ENCODE measurements at regions not wholly inside any gene's neighbourhood (a gene's known extent, or its start where the extent isn't known, plus 50 kb on each side); places are given as distances from the start of the nearest gene placed in this dataset.
"Not testable (repeated sequence)": the region's sequence is repeated elsewhere in the genome, so short reads cannot be mapped to it uniquely, and the experiment has no call there.

DNA sequence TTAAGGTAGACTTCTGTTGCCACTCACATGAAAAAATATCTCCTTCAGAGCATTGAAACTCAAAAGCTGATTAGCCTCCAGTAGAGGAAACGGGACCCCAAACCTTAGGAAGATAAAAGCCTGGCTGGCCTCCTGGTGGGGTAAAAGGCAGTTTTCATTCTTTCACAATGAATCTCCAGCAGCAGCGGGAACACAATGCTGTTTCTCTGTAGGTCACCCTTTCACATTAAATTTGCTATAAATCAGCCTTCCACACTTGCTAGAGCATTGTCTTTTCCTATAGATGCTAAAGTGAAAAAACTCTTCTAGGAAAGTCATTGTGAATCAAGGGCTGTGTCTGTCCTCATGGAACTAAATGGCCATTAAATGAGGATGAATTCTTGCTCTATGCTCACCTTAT lies 207.3 kb upstream of the MAGEB2 start:
- no peak for DNase-seq

DNA sequence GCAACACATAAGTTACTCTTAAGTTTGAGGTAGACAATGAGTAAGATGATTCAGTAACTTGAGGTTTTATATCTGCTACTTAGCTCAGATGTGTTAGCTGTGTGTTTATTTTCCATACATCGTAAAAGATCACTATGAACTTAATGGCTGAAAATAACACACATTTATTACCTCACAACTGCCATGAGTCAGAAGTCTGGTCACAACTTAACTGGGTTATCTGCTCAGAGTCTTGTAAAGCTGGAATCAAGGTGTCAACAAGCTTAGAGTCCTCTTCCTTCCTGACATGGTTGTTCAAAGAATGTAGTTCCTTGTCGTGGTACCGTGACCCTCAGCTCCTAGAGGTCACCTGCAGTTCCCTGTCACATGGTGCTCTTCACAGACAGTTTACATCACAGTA lies 204.9 kb upstream of the MAGEB2 start:
- DNase-seq: no peak

DNA sequence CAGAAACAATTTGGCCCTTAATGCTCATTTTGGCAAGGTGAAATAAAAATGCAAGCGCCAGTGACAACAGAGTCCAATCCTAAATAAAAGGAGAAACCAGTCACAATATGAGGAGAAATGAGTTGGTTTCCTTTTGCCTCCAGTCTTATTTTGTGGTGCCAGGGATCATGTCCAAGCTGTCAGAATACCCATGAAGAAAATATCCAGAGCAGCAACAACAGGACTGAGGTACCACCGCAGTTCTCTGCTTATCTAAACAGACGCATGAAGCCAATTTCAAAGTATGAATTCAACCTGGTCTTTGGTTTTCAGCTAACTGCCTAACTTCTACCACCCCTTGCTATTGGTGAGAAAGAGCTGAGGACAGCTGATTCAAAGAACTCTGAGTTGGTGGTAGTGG lies 199.9 kb upstream of the MAGEB2 start:
- no peak for DNase-seq

DNA sequence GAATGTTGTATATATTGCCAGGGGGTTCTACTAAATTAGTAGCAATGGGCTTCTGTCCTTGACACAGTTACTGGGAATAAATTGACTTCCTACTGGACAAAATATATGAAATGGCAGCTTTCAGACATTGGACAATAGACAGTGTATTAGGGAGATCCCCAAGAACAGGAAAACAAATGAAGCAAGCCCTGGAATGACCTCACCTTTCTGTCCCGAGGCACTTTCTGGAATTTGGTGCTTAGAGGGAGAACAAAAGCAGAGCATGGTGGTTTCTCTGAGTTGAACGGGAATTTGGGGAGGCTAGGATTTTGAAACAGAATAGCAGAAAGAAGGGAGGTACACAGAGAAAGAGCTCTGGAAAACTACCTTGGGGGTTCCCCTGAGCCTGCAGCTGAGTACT lies 187.7 kb upstream of the MAGEB2 start:
- no peak for DNase-seq

DNA sequence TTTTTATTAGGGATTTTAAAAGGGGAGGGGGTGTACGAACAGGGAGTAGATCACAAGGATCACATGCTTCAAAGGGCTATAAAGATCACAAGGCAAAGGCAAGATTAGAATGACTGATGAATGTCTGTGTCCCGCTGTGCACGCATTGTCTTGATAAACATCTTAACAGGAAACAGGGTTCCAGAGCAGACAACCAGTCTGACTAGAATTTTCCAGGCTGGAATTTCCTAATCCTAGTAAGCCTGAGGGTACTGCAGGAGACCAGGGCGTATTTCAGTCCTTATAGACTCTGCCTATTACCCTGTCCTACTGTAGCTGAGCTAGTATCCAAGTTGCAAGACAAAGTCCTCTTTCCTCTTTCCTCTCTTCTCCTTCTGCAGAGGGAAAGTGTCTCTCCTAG lies 179.0 kb upstream of the MAGEB2 start:
- not testable (repeated sequence) for DNase-seq

DNA sequence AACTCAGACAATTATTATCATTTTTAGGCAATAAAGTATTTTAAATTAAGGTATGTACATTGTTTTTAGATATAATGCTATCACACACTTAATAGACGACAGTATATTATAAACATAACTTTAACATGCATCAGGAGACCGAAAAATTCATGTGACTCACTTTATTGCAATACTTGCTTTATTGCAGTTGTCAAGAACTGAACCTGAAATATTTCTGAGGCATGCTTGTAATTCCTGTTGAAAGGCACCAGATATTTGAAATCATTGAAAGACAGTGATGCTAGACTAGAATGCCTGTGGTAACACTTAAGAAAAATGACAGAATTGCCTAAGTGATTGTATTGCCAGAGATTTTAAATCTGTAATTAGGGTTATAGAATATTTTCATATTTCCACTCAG lies 175.6 kb upstream of the MAGEB2 start:
- no peak for DNase-seq

DNA sequence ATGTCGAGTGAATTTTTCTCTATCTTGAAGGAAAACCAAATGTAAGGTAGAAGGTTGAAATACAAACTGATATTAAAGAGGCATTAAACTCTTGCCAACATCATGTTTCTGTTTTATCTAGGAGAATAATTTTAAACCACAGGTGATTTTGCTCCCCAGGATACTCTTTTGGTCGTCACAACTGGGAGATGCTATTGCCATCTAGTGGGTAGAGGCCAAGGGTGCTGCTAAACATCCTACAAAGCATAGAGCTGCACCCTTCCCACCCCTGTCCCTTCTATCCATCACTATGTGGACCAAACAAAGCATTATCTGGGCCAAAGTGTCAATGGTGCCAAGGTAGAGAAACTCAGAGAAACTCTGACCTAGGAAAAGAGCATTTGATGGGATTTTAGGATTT lies 154.6 kb upstream of the MAGEB2 start:
- no peak for DNase-seq

DNA sequence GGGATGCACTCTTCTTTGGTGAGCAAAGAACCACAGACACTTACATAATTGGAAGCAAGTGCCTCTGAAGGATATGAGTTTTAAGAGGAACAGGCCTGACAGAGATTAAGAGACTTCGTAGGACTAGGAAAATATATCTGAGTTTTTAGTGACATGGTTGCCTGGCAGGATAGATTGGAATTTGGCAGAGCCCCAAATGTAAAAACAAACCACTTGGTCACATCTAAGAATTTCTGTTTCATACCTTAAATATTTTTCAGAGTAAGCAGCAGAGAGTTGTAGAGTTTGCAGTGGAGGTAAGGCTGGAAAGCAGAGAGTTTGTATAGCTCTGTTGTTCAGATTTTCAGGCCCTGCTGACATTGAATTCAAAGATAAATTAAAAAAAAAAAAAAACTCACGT lies 150.1 kb upstream of the MAGEB2 start:
- no peak for DNase-seq

DNA sequence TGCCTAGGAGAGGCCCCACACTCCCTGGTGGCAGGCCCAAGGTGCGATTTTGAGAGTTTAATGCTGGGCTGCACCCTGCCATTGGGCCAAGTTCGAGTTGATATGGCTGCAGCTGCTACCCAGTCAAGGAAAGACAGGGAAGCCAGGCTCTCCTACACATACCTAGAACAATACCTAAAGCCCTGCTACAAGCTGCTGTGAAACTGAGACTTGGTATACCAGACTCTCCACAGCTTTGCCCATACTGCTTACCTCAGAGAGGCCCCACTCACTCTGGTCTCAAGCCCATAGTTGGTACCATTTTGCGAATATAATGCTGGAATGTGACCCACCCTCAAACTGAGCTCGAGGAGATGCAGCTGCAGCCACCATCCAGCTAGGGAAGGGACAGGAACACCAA lies 147.7 kb upstream of the MAGEB2 start:
- no peak for DNase-seq

DNA sequence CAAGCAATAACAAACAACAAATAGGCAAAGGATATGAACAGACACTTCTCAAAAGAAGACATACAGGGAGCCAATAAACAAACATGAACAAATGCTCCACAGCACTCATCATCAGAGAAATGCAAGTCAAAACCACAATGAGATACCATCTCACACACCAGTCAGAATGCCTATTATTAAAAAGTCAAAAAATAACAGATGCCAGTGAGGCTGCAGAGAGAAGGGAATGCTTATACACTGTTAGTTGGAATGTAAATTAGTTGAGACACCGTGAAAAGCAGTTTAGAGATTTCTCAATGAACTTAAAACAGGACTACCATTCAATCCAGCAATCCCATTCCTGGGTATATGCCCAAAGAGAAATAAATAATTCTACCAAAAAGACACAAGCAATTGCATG lies 129.8 kb upstream of the MAGEB2 start:
- DNase-seq: no peak

DNA sequence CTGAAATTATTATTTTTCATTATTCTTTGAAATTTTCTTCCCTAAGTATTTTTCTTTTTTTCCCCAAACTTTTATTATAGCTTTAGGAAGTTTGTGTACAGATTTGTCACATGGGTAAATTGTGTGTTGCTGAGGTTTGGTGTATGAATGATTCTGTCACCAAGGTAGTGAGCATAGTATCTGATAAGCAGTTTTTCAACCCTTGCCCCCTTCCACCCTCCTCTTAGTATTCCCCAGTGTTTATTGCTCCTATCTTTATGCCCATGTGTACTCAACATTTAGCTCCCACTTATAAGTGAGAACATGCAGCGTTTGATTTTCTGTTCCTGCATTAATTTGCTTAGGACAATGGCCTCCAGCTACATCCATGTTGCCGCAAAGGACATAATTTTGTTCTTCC lies 103.9 kb upstream of the MAGEB2 start:
- no peak for DNase-seq

DNA sequence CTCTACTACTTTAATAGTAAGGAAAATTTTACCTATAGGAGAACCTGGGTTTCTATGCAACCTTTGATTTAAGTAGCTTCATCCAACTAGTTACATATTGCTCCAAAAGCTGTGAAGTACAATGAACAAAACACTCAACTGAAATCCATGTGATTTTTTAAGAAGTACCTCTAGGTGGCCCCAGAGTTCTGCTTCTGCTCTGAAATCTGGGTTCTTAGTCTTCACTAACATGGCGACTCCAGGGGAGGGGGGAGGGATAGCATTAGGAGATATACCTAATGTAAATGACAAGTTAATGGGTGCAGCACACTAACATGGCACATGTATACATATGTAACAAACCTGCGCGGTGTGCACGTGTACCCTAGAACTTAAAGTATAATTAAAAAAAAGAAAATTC lies 73.4 kb upstream of the MAGEB2 start:
- peak; percentile 7 for DNase-seq

DNA sequence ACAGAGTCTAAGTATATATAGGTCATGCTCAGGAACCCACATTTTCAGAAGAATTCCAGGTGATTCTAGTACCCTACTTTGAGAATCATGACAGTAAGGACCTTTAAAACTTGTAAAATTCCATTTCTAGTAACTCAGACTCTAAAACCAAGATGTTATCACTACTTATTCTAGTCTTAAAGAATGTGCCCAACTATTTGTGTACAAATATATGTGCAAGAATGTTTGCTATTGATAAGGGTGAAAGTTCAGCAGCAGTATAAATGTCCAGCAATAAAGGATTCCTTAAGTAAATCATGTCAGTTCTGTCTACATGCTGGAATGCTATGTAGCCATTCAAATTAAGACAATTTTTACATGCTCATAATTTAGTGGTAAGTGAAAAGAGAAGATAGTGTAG lies 71.1 kb upstream of the MAGEB2 start:
- DNase-seq: no peak

DNA sequence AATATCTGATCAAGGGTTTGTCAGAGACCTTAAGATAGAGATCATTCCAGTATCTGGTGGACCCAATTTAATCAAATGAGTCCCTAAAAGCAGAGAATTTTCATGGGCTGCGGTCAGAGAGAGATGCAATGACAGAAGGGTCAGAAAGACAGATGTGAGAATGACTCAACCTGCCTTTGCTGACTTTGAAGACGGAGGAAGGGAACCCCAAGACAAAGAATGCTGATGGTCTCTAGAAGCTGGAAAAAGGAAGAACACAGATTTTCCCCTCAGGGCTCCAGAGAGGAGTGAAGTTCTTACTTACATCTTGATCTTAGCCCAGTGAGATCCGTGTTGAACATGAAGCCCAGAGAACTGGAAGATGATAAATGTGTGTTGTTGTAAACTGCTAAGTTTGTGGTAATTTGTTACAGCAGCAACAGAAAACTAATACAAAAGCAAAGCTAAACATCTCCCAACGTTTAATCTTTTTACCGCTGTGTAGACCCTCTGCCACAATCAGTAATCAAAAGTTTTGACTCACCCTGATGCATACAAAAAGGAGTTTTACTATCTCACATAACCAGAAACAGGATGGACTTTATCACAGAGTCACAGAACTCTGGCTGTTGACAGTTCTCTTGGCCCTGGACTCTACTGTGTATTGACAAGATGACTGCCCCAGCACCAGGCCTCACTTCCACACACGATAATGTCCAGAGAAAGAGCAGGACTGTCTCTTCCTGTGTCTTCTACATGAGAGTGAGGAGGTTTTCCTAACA lies 70.2 kb upstream of the MAGEB2 start:
- DNase-seq: no peak

DNA sequence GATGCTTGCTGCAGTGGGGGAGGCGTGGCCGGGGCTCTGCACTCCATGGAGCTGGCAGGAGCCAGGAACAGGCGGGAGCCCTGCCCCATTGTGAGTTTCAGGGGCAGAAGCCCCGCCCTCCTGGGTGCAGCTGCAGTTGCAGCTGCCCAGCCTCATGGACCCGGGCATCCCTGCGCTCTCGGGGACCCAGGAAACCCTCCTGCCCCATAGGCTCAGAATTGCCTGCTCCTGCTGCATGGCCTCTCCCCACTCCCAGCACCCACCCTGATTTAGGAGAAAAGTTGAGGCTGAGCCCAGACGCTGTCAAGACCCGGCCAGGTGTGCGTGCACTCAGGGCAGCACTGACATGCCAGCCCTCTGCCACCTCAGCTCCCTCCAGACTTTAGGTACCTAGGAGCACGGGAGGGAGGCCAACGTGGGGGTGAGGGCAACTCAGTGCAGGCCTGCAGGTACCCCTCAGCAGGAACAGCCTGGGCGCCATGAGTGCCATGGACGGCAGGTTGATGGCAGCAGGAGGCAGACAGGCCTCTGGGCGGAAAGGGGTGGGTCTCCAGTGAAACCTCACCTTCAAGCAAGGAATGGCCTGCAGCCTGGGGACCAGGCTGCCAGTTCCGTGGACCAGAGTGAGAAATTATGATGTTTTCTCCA lies 67.2 kb upstream of the MAGEB2 start:
- DNase-seq: no peak

DNA sequence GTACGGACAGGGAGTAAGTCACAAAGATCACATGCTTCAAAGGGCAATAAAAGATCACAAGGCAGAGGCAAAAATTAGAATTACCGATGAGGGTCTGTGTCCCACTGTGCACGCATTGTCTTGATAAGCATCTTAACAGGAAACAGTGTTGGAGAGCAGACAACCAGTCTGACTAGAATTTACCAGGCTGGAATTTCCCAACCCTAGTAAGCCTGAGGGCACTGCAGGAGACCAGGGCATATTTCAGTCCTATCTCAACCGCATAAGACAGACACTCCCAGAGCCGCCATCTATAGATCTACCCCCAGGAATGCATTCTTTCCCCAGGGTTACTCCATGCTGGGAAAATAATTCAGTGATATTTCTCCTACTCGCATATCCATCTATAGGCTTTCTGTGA lies 66.2 kb upstream of the MAGEB2 start:
- not testable (repeated sequence) for DNase-seq

DNA sequence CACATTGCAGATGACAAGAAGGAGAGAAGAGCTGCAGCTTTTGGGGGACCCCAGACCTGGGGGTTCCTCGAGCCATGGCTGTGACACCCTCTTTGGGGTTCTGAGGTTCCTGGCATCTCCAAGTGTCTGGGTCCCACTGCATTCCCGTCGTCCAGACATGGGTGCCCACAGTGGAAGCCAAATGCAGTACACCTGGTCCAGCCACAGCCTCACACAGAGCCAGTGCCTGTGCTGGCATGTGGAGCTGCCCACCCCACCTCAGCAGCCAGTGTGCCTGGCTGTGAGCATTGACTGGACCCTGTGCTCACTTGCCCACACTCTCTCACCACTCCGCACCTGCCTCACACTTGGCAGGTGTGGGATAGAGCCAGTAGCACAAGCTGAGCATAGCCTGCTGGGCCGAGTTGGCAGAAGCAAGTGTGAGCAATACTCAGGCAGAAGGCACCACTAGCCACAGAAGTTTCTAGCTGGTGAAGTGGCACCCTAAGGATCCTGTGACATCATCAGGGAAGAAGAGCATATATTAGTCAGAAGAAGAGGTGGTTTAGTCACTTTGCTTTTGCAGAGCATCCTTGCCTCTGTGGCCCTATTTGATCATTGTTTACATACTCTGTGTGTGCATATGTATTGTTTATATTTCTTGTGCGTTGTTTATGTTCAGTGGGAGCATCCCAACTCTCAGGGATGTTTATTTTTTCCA lies 65.0 kb upstream of the MAGEB2 start:
- no peak for DNase-seq

DNA sequence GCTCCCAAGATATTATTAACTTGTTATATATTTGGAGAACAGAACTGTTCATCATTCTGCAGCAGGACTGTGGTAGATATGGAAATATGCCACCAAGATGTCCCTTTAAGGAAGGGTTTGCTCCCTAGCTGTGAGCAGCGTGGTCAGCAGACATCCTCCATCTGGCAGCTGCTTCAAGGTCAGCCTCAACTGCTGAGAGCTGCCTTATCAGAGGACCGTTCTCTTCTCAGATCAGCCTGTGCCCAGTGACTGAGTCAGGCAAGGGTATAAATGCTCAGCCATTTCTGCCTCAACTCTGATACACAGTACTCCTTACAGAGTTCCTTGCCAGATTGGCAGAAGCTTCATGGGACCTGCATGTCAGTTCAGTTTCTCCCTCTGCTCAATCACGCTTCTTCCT lies 63.4 kb upstream of the MAGEB2 start:
- no peak for DNase-seq

DNA sequence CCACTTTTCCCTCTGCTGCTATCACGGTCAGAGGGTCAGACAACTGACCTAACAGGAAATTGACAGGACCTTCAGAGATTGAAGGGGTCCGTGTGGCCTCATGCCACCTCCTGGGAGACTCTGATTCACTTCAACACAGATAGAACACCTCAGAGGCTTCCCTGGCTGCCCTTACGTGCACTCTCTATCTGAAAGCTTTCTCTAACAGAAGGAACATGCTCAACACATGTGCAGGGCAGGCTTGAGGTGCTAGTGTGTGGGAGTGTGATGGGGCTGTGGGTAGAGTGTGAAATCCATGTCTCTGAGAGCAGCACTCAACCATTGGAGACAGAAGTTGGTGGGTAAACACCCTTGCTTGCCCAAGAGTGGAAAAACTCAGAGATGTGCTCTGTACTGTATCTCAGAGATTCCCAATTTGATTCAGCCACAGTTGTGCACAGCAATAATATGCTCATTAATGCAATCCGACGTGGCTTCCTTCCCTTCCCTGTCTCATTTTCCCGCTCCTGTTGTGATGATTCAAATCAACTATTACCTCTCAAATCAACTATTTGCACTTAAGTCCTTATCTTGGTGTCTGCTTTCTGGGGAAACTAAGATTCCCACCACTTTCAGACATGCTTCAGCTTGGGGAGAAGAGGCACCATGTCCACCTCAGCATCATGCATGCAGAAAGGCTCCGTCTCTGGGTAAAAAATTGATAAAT lies 62.0 kb upstream of the MAGEB2 start:
- no peak for DNase-seq

DNA sequence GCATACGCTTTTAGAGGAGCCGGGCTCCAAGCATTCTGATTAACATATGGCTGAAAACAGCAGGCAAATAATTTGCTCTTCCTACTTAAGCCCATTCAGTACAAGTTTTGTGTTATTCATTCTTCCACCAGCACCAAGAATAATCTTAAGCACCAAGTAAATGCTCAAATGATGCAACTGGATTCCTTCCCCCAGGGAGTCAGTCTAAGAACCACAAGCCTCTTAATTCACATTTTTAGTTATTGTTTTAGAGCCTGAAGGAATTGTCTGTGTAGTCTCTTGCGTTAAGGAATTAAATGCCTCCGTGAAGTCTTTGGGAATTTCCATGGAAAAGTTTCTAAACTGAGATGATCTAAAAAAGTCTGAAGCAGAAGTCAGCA lies 61.5 kb upstream of the MAGEB2 start:
- no peak for DNase-seq

DNA sequence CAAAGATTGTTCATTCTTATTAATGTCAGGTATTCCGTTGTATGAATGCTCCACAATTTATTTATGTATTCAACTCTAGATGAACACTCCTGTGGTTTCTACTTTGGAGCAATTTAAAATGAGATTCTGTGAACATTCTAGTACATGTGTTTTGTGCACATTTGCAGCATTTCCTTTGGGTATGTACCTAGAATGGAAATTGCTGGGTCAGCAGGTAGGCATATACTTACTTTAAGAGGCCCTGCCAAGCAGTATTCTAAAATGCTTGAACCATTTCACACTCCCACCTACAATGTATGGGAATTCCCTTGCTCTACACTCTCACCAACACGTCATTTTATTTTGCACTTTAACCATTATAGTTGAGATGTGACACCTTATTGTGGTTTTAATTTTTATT lies 59.4 kb upstream of the MAGEB2 start:
- DNase-seq: no peak

DNA sequence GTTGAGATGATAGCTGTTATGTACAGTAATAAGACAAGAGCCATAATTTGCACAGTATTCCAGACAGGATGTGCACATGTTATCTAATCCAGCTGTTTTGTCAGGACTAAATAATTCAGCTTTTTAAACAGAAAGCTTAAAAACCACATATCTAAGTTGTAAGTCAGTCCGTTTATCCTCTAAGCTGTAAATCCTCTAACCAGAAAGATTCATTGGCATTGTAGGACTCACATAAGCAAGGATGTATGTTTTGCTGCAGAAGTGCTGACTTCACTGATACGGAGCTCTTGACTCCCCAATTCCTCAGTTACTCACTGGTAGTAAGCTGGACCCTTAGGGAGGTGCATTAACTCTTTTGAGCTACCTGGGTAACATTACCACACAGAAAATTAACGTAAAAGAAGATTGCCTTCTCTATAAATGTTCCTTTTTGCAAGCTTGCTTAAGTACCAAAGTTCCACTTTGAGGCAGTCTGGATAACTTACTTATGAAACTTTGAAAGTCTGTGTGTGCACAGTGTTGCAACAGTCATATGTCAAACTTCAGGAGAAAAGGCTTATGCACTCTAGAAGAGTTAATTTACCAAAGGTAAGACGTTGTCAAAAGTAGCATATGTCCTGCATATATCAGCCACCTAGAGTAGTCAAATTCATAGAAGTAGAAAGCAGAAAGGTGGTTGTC lies 58.3 kb upstream of the MAGEB2 start:
- DNase-seq: no peak

DNA sequence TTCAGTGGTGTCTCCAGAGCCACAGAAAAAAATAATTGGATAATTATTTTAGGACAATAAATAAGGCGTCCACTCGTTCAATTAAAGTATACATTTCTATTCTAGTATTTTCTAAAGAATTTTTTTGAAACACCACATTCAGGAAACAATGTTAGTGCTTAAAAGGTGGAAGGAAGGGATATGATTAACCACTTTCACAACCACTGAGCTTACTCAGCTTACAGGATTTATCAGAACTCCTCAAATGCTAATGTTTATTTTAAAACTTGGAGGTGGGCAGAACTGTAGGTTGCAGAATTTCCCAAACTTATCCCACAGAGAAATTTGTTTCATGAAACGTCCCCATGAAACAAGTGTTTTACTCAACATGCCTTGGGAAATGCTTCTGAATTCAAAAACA lies 54.3 kb upstream of the MAGEB2 start:
- DNase-seq: no peak

Data from GDM1 (cell line).